ENCODE measurements at regions not wholly inside any gene's neighbourhood (a gene's known extent, or its start where the extent isn't known, plus 50 kb on each side); places are given as distances from the start of the nearest gene placed in this dataset.

DNA sequence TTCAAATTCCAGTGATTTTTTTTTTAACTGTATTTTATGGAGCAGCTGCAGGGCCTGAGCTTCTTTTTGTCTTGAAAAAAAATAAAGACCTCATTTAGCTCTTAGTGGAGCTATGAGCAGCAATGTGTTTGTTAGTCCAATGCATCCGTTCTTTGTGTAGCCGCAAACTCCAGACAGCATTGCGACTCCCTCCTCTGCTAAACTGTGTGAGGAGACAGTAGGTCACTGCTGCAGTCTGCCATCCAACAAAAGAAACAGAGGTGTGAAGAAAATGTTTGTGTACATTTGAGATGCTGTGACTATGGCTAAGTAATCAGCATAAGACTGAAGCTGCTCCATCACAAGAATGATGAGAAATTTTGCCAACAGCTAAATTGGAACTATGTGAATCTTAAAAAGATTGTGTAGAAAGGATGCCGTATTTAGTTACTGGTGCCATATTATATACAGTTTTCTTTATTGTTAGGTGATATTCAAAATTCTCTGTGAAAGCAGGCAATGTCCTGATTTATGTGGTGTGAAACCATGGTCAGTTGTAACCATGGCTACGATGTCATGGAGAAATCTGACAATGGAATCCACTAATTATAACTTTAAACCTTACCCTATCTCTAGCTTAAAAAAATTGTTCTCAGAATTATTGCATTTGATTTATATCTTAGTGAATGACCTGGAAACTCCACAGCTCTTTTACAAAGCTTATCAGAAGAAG is 428.8 kb upstream of the EPHA7 start:
- TF ChIP-seq POLR2AphosphoS5 (IDR thresholded peaks at IDR 0.05; ENCODE audit: low read depth, low read length) (no peak), CEBPB (IDR thresholded peaks at IDR 0.05; ENCODE audit: low read depth) (no peak), EZH2 (IDR thresholded peaks at IDR 0.05) (no peak)
- TF ChIP-seq, protein P1, sequence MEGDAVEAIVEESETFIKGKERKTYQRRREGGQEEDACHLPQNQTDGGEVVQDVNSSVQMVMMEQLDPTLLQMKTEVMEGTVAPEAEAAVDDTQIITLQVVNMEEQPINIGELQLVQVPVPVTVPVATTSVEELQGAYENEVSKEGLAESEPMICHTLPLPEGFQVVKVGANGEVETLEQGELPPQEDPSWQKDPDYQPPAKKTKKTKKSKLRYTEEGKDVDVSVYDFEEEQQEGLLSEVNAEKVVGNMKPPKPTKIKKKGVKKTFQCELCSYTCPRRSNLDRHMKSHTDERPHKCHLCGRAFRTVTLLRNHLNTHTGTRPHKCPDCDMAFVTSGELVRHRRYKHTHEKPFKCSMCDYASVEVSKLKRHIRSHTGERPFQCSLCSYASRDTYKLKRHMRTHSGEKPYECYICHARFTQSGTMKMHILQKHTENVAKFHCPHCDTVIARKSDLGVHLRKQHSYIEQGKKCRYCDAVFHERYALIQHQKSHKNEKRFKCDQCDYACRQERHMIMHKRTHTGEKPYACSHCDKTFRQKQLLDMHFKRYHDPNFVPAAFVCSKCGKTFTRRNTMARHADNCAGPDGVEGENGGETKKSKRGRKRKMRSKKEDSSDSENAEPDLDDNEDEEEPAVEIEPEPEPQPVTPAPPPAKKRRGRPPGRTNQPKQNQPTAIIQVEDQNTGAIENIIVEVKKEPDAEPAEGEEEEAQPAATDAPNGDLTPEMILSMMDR (IDR thresholded peaks at IDR 0.05 in 2 of 3, conservative IDR thresholded peaks at IDR 0.05 in 1 of 3; ENCODE audit: borderline replicate concordance in 1 of 3, insufficient read depth in 1 of 3, low read depth in 2 of 3, low read length in 2 of 3), result no peak

Measured in HCT116 (cell line).